Spleen (tissue), 7 donors: ENCODE measurements at regions not wholly inside any gene's neighbourhood (a gene's known extent, or its start where the extent isn't known, plus 50 kb on each side); places are given as distances from the start of the nearest gene placed in this dataset.

ENCODE experiments used
- CTCF ChIP-seq, 11 experiments: fragments of 200-600 bp in 7 of 11; fragments of 450-650 bp in 4 of 11; sonication (generic) in 4 of 11; IDR thresholded peaks in 8 of 11; conservative IDR thresholded peaks in 3 of 11; 1 replicate in 7 of 11; 2 replicates in 4 of 11; pipeline versions ENCODE4 v1.4.0 to v1.8.0; 2016 to 2021; ENCODE audit warnings: antibody characterized with exemption in 11 of 11, inconsistent platforms in 4 of 11, mild to moderate bottlenecking in 1 of 11
- POLR2A ChIP-seq, 3 donors: fragments of 450-650 bp; IDR thresholded peaks; one replicate each; pipeline ENCODE4 v1.5.1; 2017; ENCODE audit warnings: antibody characterized with exemption in 3 of 3, mild to moderate bottlenecking in 1 of 3
- POLR2AphosphoS5 ChIP-seq, 3 donors: sonication (generic); formaldehyde crosslinking; IDR thresholded peaks; one replicate each; pipeline ENCODE4 v1.5.1; 2017; ENCODE audit warnings: antibody characterized with exemption in 3 of 3
- donor health status: DM: no; HTN: no; CAD: no; lungs with moderate emphysema.
- donor health status: DM: no; HTN: no; CAD: no.
- donor health status: DM: no; HTN: no; CAD: no.

GRCh38 chr6:79841577-79842375 lies 105.6 kb downstream of the ELOVL4 start:
- TF ChIP-seq POLR2A (IDR thresholded peaks at IDR 0.05) (no peak), CTCF (IDR thresholded peaks at IDR 0.05 in 8 of 11, conservative IDR thresholded peaks at IDR 0.05 in 3 of 11) (no peak), POLR2AphosphoS5 (IDR thresholded peaks at IDR 0.05) (no peak)
